Tibial nerve (tissue), 4 donors: ENCODE measurements at regions not wholly inside any gene's neighbourhood (a gene's known extent, or its start where the extent isn't known, plus 50 kb on each side); places are given as distances from the start of the nearest gene placed in this dataset.

Experiments used
- DNase-seq, 2 donors: peaks; one replicate each; pipeline ENCODE4 v3.0.0-alpha.2; 2019; ENCODE audit warnings: low spot score in 2 of 2
- H3K27ac ChIP-seq, 4 donors: fragments of 200-600 bp; sonication (generic) in 3 of 4; one replicate each; pipeline ENCODE4 v1.5.1; 2017 to 2019; ENCODE audit warnings: mild to moderate bottlenecking in 1 of 4
- H3K27me3 ChIP-seq, 2 donors: fragments of 200-600 bp; sonication (generic) in 1 of 2; one replicate each; pipeline versions ENCODE4 v1.5.1 to v1.6.0; 2017 to 2019
- H3K36me3 ChIP-seq, 3 donors: fragments of 200-600 bp; sonication (generic); one replicate each; pipeline ENCODE4 v1.5.1; 2018 to 2019
- H3K4me1 ChIP-seq, 4 donors: fragments of 200-600 bp; sonication (generic) in 3 of 4; one replicate each; pipeline ENCODE4 v1.5.1; 2017 to 2019
- H3K4me3 ChIP-seq, 4 donors: fragments of 200-600 bp; sonication (generic) in 3 of 4; one replicate each; pipeline ENCODE4 v1.5.1; 2017 to 2019; ENCODE audit warnings: mild to moderate bottlenecking in 1 of 4, moderate library complexity in 1 of 4
- H3K9me3 ChIP-seq, 4 donors: fragments of 200-600 bp; sonication (generic) in 3 of 4; one replicate each; pipeline ENCODE4 v1.5.1; 2017 to 2019
- EP300 ChIP-seq, 2 donors: sonication (generic); formaldehyde crosslinking; IDR thresholded peaks; one replicate each; pipeline ENCODE4 v1.6.1; 2017; ENCODE audit warnings: antibody characterized with exemption in 2 of 2, mild to moderate bottlenecking in 1 of 2
- POLR2A ChIP-seq, 2 donors: fragments of 450-650 bp; IDR thresholded peaks; one replicate each; pipeline ENCODE4 v1.6.1; 2017; ENCODE audit warnings: antibody characterized with exemption in 2 of 2, mild to moderate bottlenecking in 2 of 2, moderate library complexity in 2 of 2
- WGBS, 2 donors: methylation state at CpG; one replicate each; pipeline ENCODE4 v1.1.5; 2018; 5-methylcytosine and 5-hydroxymethylcytosine counted together
- TF ChIP-seq, protein P1 (sequence below), 5 experiments: fragments of 200-600 bp in 3 of 5; fragments of 450-650 bp in 2 of 5; sonication (generic) in 3 of 5; IDR thresholded peaks; one replicate each; pipeline ENCODE4 v1.5.1; 2016 to 2019; ENCODE audit warnings: antibody characterized with exemption in 5 of 5, mild to moderate bottlenecking in 3 of 5, moderate library complexity in 2 of 5

DNA sequence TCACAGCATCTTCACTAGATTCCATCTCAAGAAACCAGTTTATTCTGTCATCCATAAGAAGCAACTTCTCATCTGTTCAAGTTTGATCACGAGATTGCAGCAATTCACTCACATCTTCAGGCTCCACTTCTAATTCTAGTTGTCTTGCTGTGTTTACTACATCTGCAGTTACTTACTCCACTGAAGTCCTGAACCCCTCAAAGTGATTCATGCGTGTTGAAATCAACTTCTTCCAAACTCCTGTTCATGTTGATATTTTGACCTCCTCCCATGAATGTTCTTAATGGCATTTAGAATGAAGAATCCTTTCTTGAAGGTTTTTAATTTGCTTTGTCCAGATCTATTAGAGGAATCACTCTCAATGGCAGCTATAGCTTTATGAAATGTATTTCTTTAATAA is 287.6 kb upstream of the TBL1XR1 start:
- WGBS, 2 donors = 96 to 97% methylated on average over 2 of the region's 2 CpGs
- H3K27ac ChIP-seq = no peak overlapping the region
- no peak for DNase-seq
- no peaks in the 10 kb centered on the region for H3K27me3 ChIP-seq
- H3K4me1 ChIP-seq = peaks cover 0 to 15% (median 0%) of the 10 kb centered on the region in 4 donors
- H3K4me3 ChIP-seq = no peak overlapping the region
- peaks cover 0 to 7% (median 0%) of the 10 kb centered on the region in 4 donors for H3K9me3 ChIP-seq
- no peaks in the 10 kb centered on the region for H3K36me3 ChIP-seq
- TF ChIP-seq EP300 (IDR thresholded peaks at IDR 0.05) = no peak
- no peak for TF ChIP-seq POLR2A (IDR thresholded peaks at IDR 0.05)
- TF ChIP-seq, protein P1, sequence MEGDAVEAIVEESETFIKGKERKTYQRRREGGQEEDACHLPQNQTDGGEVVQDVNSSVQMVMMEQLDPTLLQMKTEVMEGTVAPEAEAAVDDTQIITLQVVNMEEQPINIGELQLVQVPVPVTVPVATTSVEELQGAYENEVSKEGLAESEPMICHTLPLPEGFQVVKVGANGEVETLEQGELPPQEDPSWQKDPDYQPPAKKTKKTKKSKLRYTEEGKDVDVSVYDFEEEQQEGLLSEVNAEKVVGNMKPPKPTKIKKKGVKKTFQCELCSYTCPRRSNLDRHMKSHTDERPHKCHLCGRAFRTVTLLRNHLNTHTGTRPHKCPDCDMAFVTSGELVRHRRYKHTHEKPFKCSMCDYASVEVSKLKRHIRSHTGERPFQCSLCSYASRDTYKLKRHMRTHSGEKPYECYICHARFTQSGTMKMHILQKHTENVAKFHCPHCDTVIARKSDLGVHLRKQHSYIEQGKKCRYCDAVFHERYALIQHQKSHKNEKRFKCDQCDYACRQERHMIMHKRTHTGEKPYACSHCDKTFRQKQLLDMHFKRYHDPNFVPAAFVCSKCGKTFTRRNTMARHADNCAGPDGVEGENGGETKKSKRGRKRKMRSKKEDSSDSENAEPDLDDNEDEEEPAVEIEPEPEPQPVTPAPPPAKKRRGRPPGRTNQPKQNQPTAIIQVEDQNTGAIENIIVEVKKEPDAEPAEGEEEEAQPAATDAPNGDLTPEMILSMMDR (IDR thresholded peaks at IDR 0.05) = no peak

DNA sequence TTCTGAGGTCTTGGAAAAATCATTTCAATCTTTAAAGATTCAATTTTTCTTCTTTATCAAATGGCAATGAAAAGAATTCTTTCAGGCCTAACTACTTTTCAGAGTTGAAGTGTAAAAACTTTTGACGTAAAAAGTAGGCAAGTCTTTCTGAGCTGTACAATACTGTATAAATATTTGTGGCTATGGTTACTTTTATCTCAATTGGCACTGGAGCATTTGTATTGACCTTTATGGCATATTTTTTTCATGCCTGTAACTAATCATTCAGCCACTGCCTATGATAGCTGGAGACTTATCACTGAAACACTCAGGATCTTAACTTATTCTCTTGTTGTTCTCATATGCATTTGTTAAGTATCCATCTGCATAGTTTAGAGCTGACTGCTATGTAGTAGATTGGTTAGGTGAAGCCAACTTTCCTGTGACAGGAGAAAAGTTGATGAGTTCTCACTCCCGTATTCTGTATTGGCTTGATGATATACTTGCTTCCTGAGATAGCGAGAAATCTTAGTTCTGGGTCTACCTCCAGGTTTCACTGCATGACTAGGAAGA is 290.4 kb upstream of the TBL1XR1 start:
- H3K4me3 ChIP-seq = no peak overlapping the region
- H3K27ac ChIP-seq = no peak overlapping the region
- peaks cover 0 to 23% (median 8%) of the 10 kb centered on the region in 4 donors for H3K4me1 ChIP-seq
- no peaks in the 10 kb centered on the region for H3K36me3 ChIP-seq
- peaks cover 0 to 7% (median 0%) of the 10 kb centered on the region in 4 donors for H3K9me3 ChIP-seq
- H3K27me3 ChIP-seq = no peaks in the 10 kb centered on the region
- WGBS, 2 donors = 84% methylated on average over 3 of the region's 3 CpGs
- TF ChIP-seq, protein P1 (IDR thresholded peaks at IDR 0.05) = no peak
- no peak for TF ChIP-seq EP300 (IDR thresholded peaks at IDR 0.05)
- TF ChIP-seq POLR2A (IDR thresholded peaks at IDR 0.05) = no peak
- no peak for DNase-seq

DNA sequence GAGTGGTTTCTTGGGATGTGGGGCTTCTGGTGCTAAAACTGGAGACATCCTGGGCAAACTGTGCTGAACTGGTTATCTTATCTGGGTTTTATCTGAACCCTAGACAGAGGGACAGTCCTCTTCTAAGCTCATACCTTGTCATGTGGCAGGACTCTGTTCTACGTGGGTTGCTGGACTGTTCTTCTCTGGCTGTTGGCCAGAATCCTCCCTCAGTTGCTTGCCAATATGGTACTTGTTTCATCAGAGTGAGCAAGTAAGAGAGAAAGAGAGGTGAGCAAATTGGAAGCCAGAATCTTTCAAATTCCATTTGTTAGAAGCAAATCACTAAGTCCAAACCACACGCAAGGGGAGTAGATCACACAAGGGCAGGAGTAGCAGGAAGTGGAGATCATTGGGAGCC is 291.5 kb upstream of the TBL1XR1 start:
- WGBS, 2 donors = 53 to 82% methylated on average over 2 of the region's 2 CpGs
- peaks cover 0 to 23% (median 8%) of the 10 kb centered on the region in 4 donors for H3K4me1 ChIP-seq
- TF ChIP-seq POLR2A (IDR thresholded peaks at IDR 0.05) (no peak), EP300 (IDR thresholded peaks at IDR 0.05) (no peak)
- TF ChIP-seq, protein P1 (IDR thresholded peaks at IDR 0.05) = no peak
- no peaks in the 10 kb centered on the region for H3K36me3 ChIP-seq
- no peak for DNase-seq
- no peak overlapping the region for H3K4me3 ChIP-seq
- no peaks in the 10 kb centered on the region for H3K27me3 ChIP-seq
- H3K27ac ChIP-seq = no peak overlapping the region
- H3K9me3 ChIP-seq = peaks cover 0 to 7% (median 0%) of the 10 kb centered on the region in 4 donors

DNA sequence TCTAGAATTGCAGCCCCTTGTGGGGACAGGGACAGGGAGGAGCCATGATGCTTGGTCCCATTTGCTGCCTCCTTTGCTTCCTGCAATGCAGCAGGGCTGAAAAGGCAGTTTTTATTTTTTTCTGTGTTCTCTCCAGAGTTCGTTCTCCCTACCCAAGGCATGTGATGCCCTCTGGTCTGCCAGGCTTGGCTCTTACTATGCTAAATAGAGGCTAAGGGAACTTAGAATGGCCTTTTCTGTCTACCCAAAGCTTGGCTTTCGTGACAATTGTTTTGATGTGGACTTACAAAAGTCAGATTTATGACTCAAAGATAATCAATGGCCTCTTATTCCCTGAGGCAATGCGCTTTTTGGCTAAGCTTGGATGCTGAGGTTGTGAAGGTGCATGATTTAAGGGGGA is 293.3 kb upstream of the TBL1XR1 start:
- Histone ChIP-seq H3K27ac (peak overlapping the region in 2 of 4 donors; percentile 53 to 61), H3K4me1 (peaks cover 0 to 23% (median 8%) of the 10 kb centered on the region in 4 donors), H3K36me3 (no peaks in the 10 kb centered on the region), H3K27me3 (no peaks in the 10 kb centered on the region), H3K9me3 (peaks cover 0 to under 1% (median 0%) of the 10 kb centered on the region in 4 donors), H3K4me3 (no peak overlapping the region)
- no peak for DNase-seq
- WGBS, 2 donors = 35 to 36% methylated on average over 3 of the region's 3 CpGs
- TF ChIP-seq POLR2A (IDR thresholded peaks at IDR 0.05) = no peak
- TF ChIP-seq, protein P1 (IDR thresholded peaks at IDR 0.05) = no peak
- peak in 1 of 2 donors; percentile 54 for TF ChIP-seq EP300 (IDR thresholded peaks at IDR 0.05)

DNA sequence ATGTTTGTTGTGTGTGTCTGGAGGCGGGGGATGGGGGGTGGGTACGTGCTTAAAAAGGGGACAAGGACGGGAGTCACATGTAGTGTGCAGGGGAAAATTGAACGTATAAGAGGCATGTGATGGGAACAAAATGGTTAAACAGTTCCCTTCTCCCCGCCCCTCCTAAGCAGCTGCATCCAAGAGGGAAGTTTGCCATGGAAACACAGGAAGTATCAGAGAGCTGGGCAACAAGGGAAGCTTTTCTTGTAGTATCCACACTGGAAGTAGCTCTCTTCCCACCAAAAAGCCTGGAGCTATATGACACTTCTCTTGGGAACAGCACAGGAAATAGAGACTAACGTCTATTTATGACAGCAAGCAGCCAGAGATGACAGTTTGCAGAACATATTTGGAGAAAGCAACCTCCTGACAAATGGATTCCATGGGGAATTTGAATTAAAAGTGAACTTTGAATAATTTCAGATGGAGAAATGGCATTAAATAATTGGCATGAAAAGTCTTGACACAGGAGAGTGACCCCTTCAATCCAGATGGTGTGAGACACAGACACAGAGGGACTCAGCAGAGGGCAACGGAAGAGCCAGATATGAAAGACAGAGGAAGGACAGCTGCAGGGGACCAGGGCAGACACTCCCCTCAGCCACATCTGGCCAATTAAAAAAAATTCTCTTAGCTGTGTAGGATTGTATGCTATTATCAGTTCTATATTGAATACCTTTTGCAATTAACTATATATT is 294.2 kb upstream of the TBL1XR1 start:
- H3K9me3 ChIP-seq = no peaks in the 10 kb centered on the region
- peak overlapping the region in 2 of 4 donors; percentile 53 to 61 for H3K27ac ChIP-seq
- TF ChIP-seq, protein P1 (IDR thresholded peaks at IDR 0.05) = no peak
- TF ChIP-seq POLR2A (IDR thresholded peaks at IDR 0.05) = no peak
- peak in 1 of 2 donors; percentile 22 for TF ChIP-seq EP300 (IDR thresholded peaks at IDR 0.05)
- peaks cover 0 to 23% (median 8%) of the 10 kb centered on the region in 4 donors for H3K4me1 ChIP-seq
- peak overlapping the region in 1 of 4 donors; percentile 9 for H3K4me3 ChIP-seq
- WGBS, 2 donors = 12 to 14% methylated on average over 7 of the region's 7 CpGs
- H3K36me3 ChIP-seq = no peaks in the 10 kb centered on the region
- H3K27me3 ChIP-seq = no peaks in the 10 kb centered on the region
- no peak for DNase-seq
